GM23338 (cell line): ENCODE measurements at regions not wholly inside any gene's neighbourhood (a gene's known extent, or its start where the extent isn't known, plus 50 kb on each side); places are given as distances from the start of the nearest gene placed in this dataset.

ENCODE experiments used
- ATAC-seq: fragments of 200-7000 bp; cut with Tn5 transposase; 3 replicates; pipeline ENCODE4 v1.9.1; 2020
- DNase-seq: peaks from one replicate; pipeline ENCODE4 v3.0.0-alpha.2; 2015; ENCODE audit warnings: low spot score
- H2AFZ ChIP-seq: fragments of 200-600 bp; sonication (generic); 2 replicates; pipeline ENCODE4 v1.8.0; 2016; ENCODE audit warnings: antibody characterized with exemption, mild to moderate bottlenecking, moderate library complexity
- H3F3A ChIP-seq: fragments of 200-600 bp; sonication (generic); replicated peaks from 2 replicates; pipeline ENCODE4 v1.8.0; 2017; ENCODE audit warnings: antibody characterized with exemption, mixed run types, low read depth
- H3K27ac ChIP-seq: fragments of 200-600 bp; sonication (generic); 2 replicates; pipeline ENCODE4 v1.6.1; 2016; ENCODE audit warnings: low read depth
- H3K27me3 ChIP-seq: fragments of 200-600 bp; sonication (generic); 2 replicates; pipeline ENCODE4 v1.8.0; 2016; ENCODE audit warnings: mild to moderate bottlenecking, mixed run types, moderate library complexity; ENCODE audit not compliant: insufficient read depth
- H3K36me3 ChIP-seq: fragments of 200-600 bp; sonication (generic); 2 replicates; pipeline ENCODE4 v1.8.0; 2016; ENCODE audit warnings: mild to moderate bottlenecking; ENCODE audit not compliant: insufficient read depth
- H3K4me1 ChIP-seq: fragments of 200-600 bp; sonication (generic); 2 replicates; pipeline ENCODE4 v1.8.0; 2016; ENCODE audit warnings: mild to moderate bottlenecking, moderate library complexity; ENCODE audit not compliant: insufficient read depth
- H3K4me2 ChIP-seq: fragments of 200-600 bp; sonication (generic); 2 replicates; pipeline ENCODE4 v1.7.1; 2017; ENCODE audit warnings: mixed run types
- H3K4me3 ChIP-seq: fragments of 200-600 bp; sonication (generic); 2 replicates; pipeline ENCODE4 v1.6.1; 2016; ENCODE audit warnings: mixed run types
- H3K79me2 ChIP-seq: fragments of 200-600 bp; sonication (generic); replicated peaks from 2 replicates; pipeline ENCODE4 v1.8.0; 2017; ENCODE audit warnings: mild to moderate bottlenecking; ENCODE audit not compliant: insufficient read depth
- H3K9me2 ChIP-seq: fragments of 200-600 bp; sonication (generic); 2 replicates; pipeline ENCODE4 v1.8.0; 2017; ENCODE audit not compliant: insufficient read depth
- H4K20me1 ChIP-seq: fragments of 200-600 bp; sonication (generic); replicated peaks from 2 replicates; pipeline ENCODE4 v1.8.0; 2017; ENCODE audit warnings: mild to moderate bottlenecking; ENCODE audit not compliant: insufficient read depth
- H3K27ac Mint-ChIP-seq: 2 replicates; pipeline ENCODE4 v1.8.0; 2020; ENCODE audit warnings: inconsistent platforms, mild to moderate bottlenecking, moderate library complexity, mixed read lengths
- H3K27me3 Mint-ChIP-seq: 3 replicates; pipeline ENCODE4 v1.8.0; 2022; ENCODE audit warnings: low read depth, mild to moderate bottlenecking, moderate library complexity, mixed read lengths, inconsistent platforms; ENCODE audit not compliant: insufficient read depth, poor library complexity
- H3K36me3 Mint-ChIP-seq: 3 replicates; pipeline ENCODE4 v1.8.0; 2021; ENCODE audit warnings: low read depth, mild to moderate bottlenecking, inconsistent platforms, moderate library complexity, mixed read lengths
- H3K4me1 Mint-ChIP-seq: 3 replicates; pipeline ENCODE4 v1.8.0; 2020; ENCODE audit warnings: mild to moderate bottlenecking, inconsistent platforms, mixed read lengths
- H3K4me3 Mint-ChIP-seq: 3 replicates; pipeline ENCODE4 v1.8.0; 2021; ENCODE audit warnings: moderate library complexity, mild to moderate bottlenecking, inconsistent platforms, mixed read lengths
- H3K9me3 Mint-ChIP-seq: 3 replicates; pipeline ENCODE4 v1.8.0; 2020; ENCODE audit warnings: moderate library complexity, mild to moderate bottlenecking, inconsistent platforms, mixed read lengths
- CREB1 ChIP-seq: fragments of 250-450 bp; sonication (Bioruptor Pico); IDR thresholded peaks from 2 replicates; pipeline ENCODE4 v1.5.0; 2020; ENCODE audit warnings: low read depth, mild to moderate bottlenecking, moderate library complexity
- CTCF ChIP-seq, 2 experiments: fragments of 200-600 bp in 1 of 2; sonication (generic) in 1 of 2; conservative IDR thresholded peaks; 2 replicates each; pipeline versions ENCODE4 v1.5.1 to v1.6.1; 2016 to 2017; ENCODE audit warnings: antibody characterized with exemption in 2 of 2, low read depth in 2 of 2, mild to moderate bottlenecking in 2 of 2, moderate library complexity in 1 of 2
- ETS1 ChIP-seq: IDR thresholded peaks from 2 replicates; pipeline ENCODE4 v1.6.1; 2016; ENCODE audit warnings: antibody characterized with exemption
- EZH2phosphoT487 ChIP-seq: fragments of 200-600 bp; sonication (generic); IDR thresholded peaks from one replicate; pipeline ENCODE4 v1.8.1; 2018; ENCODE audit warnings: antibody characterized with exemption; ENCODE audit not compliant: unreplicated experiment
- NANOG ChIP-seq: IDR thresholded peaks from 2 replicates; pipeline ENCODE4 v1.6.1; 2016; ENCODE audit warnings: antibody characterized with exemption, borderline replicate concordance
- REST ChIP-seq: IDR thresholded peaks from one replicate; pipeline ENCODE4 v1.6.1; 2018; ENCODE audit warnings: antibody characterized with exemption; ENCODE audit not compliant: unreplicated experiment
- STAT1 ChIP-seq: IDR thresholded peaks from one replicate; pipeline ENCODE4 v1.6.1; 2016; ENCODE audit warnings: antibody characterized with exemption; ENCODE audit not compliant: unreplicated experiment
- ZNF114 ChIP-seq: fragments of 250-450 bp; sonication (Bioruptor Pico); IDR thresholded peaks from 2 replicates; pipeline ENCODE4 v1.5.0; 2020; ENCODE audit warnings: mild to moderate bottlenecking, moderate library complexity
- ZNF331 ChIP-seq: fragments of 250-450 bp; sonication (Bioruptor Pico); IDR thresholded peaks from 2 replicates; pipeline ENCODE4 v1.5.0; 2020; ENCODE audit warnings: low read depth, mild to moderate bottlenecking, moderate library complexity

GRCh38 chr10:128908499-128908898 is 558.5 kb upstream of the MGMT start:
- Histone ChIP-seq H3K27me3 (no peaks in the 10 kb centered on the region), H3K36me3 (no peaks in the 10 kb centered on the region), H4K20me1 (no peaks in the 10 kb centered on the region), H3K79me2 (no peaks in the 10 kb centered on the region), H2AFZ (no peak overlapping the region), H3K4me1 (no peaks in the 10 kb centered on the region), H3K9me2 (peaks cover 6% of the 10 kb centered on the region; the same call in 1 of the 2 replicates), H3F3A (no peaks in the 10 kb centered on the region), H3K4me2 (no peak overlapping the region), H3K4me3 (no peak overlapping the region), H3K27ac (no peak overlapping the region)
- no peaks in the 10 kb centered on the region for H3K36me3 Mint-ChIP-seq
- DNase-seq (peak; percentile 45), ATAC-seq (peak; percentile 95)
- H3K4me3 Mint-ChIP-seq = no peak overlapping the region
- no peaks in the 10 kb centered on the region for H3K9me3 Mint-ChIP-seq
- peaks cover 3% of the 10 kb centered on the region for H3K27me3 Mint-ChIP-seq
- no peak for TF ChIP-seq NANOG
- peak in 1 of 2 experiments; percentile 17; a peak in 1 of 4 replicates for TF ChIP-seq CTCF (conservative IDR thresholded peaks at IDR 0.05; ENCODE audit: low read depth in 2 of 2)
- TF ChIP-seq ZNF331 = no peak
- H3K27ac Mint-ChIP-seq = no peak overlapping the region
- H3K4me1 Mint-ChIP-seq = peaks cover 8% of the 10 kb centered on the region; the same call in 2 of the 3 replicates

- H3K4me3 Mint-ChIP-seq = no peak overlapping the region
- Histone ChIP-seq H3K79me2 (no peaks in the 10 kb centered on the region), H3K27me3 (no peaks in the 10 kb centered on the region), H3F3A (no peaks in the 10 kb centered on the region), H3K4me1 (no peaks in the 10 kb centered on the region), H3K4me2 (no peak overlapping the region), H2AFZ (no peak overlapping the region), H3K27ac (no peak overlapping the region), H3K9me2 (peaks cover 6% of the 10 kb centered on the region; the same call in 1 of the 2 replicates), H4K20me1 (no peaks in the 10 kb centered on the region), H3K4me3 (no peak overlapping the region), H3K36me3 (no peaks in the 10 kb centered on the region)
- peaks cover 5% of the 10 kb centered on the region; the same call in 1 of the 3 replicates for H3K4me1 Mint-ChIP-seq
- no peak for ATAC-seq
- DNase-seq = no peak
- H3K9me3 Mint-ChIP-seq = no peaks in the 10 kb centered on the region
- H3K36me3 Mint-ChIP-seq = no peaks in the 10 kb centered on the region
- H3K27ac Mint-ChIP-seq = no peak overlapping the region; the same call in 1 of the 2 replicates
- H3K27me3 Mint-ChIP-seq = peaks cover 4% of the 10 kb centered on the region
- TF ChIP-seq EZH2phosphoT487 = no peak
- TF ChIP-seq STAT1 = no peak
- TF ChIP-seq CTCF (conservative IDR thresholded peaks at IDR 0.05; ENCODE audit: low read depth in 2 of 2) = no peak
- TF ChIP-seq ETS1 = no peak
- TF ChIP-seq ZNF331 = no peak
- TF ChIP-seq REST = no peak
- TF ChIP-seq NANOG = no peak
- no peak for TF ChIP-seq ZNF114
- no peak for TF ChIP-seq CREB1 (CRISPR knock-in tag)
Measured at GRCh38 chr10:128912568-128913311, 554.3 kb upstream of the MGMT start.
